ENCODE measurements at regions not wholly inside any gene's neighbourhood (a gene's known extent, or its start where the extent isn't known, plus 50 kb on each side); places are given as distances from the start of the nearest gene placed in this dataset.

DNA sequence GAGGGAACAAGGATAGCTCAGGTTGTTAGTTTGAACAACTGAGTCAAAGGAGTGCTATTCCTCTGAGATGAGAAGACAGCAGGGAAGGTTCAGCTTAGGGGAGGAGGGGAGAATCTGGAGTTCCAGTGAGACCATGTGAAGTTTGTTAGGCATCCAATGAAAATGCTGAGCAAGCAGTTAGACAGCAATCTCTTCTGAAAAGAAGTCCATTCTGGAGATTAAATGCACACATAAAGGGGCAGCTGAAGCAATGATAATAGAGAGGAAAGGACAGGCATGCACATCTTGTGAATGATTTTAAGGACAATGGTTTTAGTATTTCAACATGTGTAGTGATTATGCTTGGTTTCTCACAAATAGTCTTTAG, 89.7 kb upstream of the GHITM start:
- TF ChIP-seq EZH2 (IDR thresholded peaks at IDR 0.05) (no peak), POLR2A (IDR thresholded peaks at IDR 0.05; ENCODE audit: borderline replicate concordance, extremely low read depth, insufficient read depth, insufficient read length) (no peak), POLR2AphosphoS5 (IDR thresholded peaks at IDR 0.05; ENCODE audit: low read depth, low read length) (no peak), SP1 (IDR thresholded peaks at IDR 0.05; ENCODE audit: low read depth) (no peak), FOSL1 (IDR thresholded peaks at IDR 0.05; ENCODE audit: low read depth) (no peak), EZH2phosphoT487 (IDR thresholded peaks at IDR 0.05; ENCODE audit: borderline replicate concordance) (no peak), ZFX (IDR thresholded peaks at IDR 0.05) (no peak), YY1 (IDR thresholded peaks at IDR 0.05; ENCODE audit: extremely low read depth, insufficient replicate concordance, low read depth, low read length) (no peak), SIN3A (IDR thresholded peaks at IDR 0.05; ENCODE audit: low read depth) (no peak), TCF7L2 (IDR thresholded peaks at IDR 0.05; ENCODE audit: borderline replicate concordance, extremely low read depth, insufficient read depth, insufficient read length) (no peak), ELF1 (IDR thresholded peaks at IDR 0.05; ENCODE audit: borderline replicate concordance, low read depth) (no peak)
- TF ChIP-seq, protein P1, sequence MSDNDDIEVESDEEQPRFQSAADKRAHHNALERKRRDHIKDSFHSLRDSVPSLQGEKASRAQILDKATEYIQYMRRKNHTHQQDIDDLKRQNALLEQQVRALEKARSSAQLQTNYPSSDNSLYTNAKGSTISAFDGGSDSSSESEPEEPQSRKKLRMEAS (IDR thresholded peaks at IDR 0.05): no peak
- TF ChIP-seq, protein P2, sequence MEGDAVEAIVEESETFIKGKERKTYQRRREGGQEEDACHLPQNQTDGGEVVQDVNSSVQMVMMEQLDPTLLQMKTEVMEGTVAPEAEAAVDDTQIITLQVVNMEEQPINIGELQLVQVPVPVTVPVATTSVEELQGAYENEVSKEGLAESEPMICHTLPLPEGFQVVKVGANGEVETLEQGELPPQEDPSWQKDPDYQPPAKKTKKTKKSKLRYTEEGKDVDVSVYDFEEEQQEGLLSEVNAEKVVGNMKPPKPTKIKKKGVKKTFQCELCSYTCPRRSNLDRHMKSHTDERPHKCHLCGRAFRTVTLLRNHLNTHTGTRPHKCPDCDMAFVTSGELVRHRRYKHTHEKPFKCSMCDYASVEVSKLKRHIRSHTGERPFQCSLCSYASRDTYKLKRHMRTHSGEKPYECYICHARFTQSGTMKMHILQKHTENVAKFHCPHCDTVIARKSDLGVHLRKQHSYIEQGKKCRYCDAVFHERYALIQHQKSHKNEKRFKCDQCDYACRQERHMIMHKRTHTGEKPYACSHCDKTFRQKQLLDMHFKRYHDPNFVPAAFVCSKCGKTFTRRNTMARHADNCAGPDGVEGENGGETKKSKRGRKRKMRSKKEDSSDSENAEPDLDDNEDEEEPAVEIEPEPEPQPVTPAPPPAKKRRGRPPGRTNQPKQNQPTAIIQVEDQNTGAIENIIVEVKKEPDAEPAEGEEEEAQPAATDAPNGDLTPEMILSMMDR (IDR thresholded peaks at IDR 0.05 in 2 of 3, conservative IDR thresholded peaks at IDR 0.05 in 1 of 3; ENCODE audit: borderline replicate concordance in 1 of 3, insufficient read depth in 1 of 3, low read depth in 2 of 3, low read length in 2 of 3): no peak

All from HCT116 (cell line).